IMR-90 (cell line): ENCODE measurements at regions not wholly inside any gene's neighbourhood (a gene's known extent, or its start where the extent isn't known, plus 50 kb on each side); places are given as distances from the start of the nearest gene placed in this dataset.

ENCODE experiments used
- ATAC-seq: fragments of 200-7000 bp; cut with Tn5 transposase; 2 replicates; pipeline ENCODE4 v1.9.1; 2020; ENCODE audit warnings: low read depth, mild to moderate bottlenecking, moderate library complexity
- BruUV-seq: library from RNA; stranded (reverse); fragments of 400-500 nt; replicated peaks from 2 replicates; lab custom pipeline; 2021; lab: Mats Ljungman, UMichigan
- CTCF ChIA-PET: fragments of 300-600 bp; formaldehyde crosslinking; extraction: SDS; loops from one replicate; lab custom pipeline; 2021; ENCODE audit warnings: antibody characterized with exemption; lab: Yijun Ruan, JAX
- POLR2A ChIA-PET: fragments of 300-600 bp; sonication (Branson Sonifier 250); formaldehyde crosslinking; loops from one replicate; lab custom pipeline; 2022; ENCODE audit warnings: antibody characterized with exemption; ENCODE audit not compliant: unreplicated experiment; lab: Charles Lee
- DNase-seq: peaks from one replicate; pipeline ENCODE4 v3.0.0; 2013
- H2AFZ ChIP-seq: replicated peaks from 2 replicates; pipeline ENCODE3; 2013; ENCODE audit warnings: low read length, mild to moderate bottlenecking; ENCODE audit not compliant: poor library complexity
- H2AK5ac ChIP-seq: 2 replicates; pipeline ENCODE4 v1.6.1; 2013; ENCODE audit warnings: low read depth, low read length, inconsistent platforms
- H2AK9ac ChIP-seq: replicated peaks from 2 replicates; pipeline ENCODE3; 2013; ENCODE audit warnings: mild to moderate bottlenecking, low read depth, low read length, moderate library complexity; ENCODE audit not compliant: poor library complexity
- H2BK120ac ChIP-seq: 2 replicates; pipeline ENCODE4 v1.6.1; 2013; ENCODE audit warnings: low read depth, low read length, inconsistent platforms
- H2BK15ac ChIP-seq: 3 replicates; pipeline ENCODE4 v1.6.1; 2013; ENCODE audit warnings: low read depth, low read length, inconsistent platforms
- H2BK20ac ChIP-seq: 2 replicates; pipeline ENCODE4 v1.6.1; 2013; ENCODE audit warnings: low read depth, mild to moderate bottlenecking, inconsistent platforms, low read length, moderate library complexity
- H2BK5ac ChIP-seq: 2 replicates; pipeline ENCODE4 v1.6.1; 2013; ENCODE audit warnings: mild to moderate bottlenecking, low read depth, low read length, inconsistent platforms; ENCODE audit not compliant: poor library complexity, severe bottlenecking
- H3K14ac ChIP-seq: replicated peaks from 2 replicates; pipeline ENCODE4 v1.6.1; 2013; ENCODE audit warnings: low read depth, low read length, inconsistent platforms
- H3K18ac ChIP-seq: 2 replicates; pipeline ENCODE4 v1.6.1; 2013; ENCODE audit warnings: low read depth, low read length, control low read depth
- H3K23ac ChIP-seq: 2 replicates; pipeline ENCODE4 v1.6.1; 2013; ENCODE audit warnings: low read depth, low read length, inconsistent platforms
- H3K27ac ChIP-seq: 2 replicates; pipeline ENCODE4 v1.5.1; 2013; ENCODE audit warnings: mild to moderate bottlenecking, control low read depth, low read length; ENCODE audit not compliant: insufficient read depth
- H3K27me3 ChIP-seq: 2 replicates; pipeline ENCODE4 v1.6.1; 2013; ENCODE audit warnings: low read length; ENCODE audit not compliant: control insufficient read depth, insufficient read depth
- H3K36me3 ChIP-seq: 2 replicates; pipeline ENCODE4 v1.6.1; 2013; ENCODE audit warnings: low read length, mixed read lengths; ENCODE audit not compliant: control insufficient read depth, insufficient read depth
- H3K4ac ChIP-seq: 2 replicates; pipeline ENCODE4 v1.6.1; 2013; ENCODE audit warnings: low read depth, low read length, inconsistent platforms
- H3K4me1 ChIP-seq: 2 replicates; pipeline ENCODE4 v1.6.1; 2013; ENCODE audit warnings: low read length, mixed read lengths; ENCODE audit not compliant: control insufficient read depth, insufficient read depth
- H3K4me2 ChIP-seq: 2 replicates; pipeline ENCODE4 v1.6.1; 2013; ENCODE audit warnings: low read depth, mild to moderate bottlenecking, control low read depth, low read length, moderate library complexity
- H3K4me3 ChIP-seq: 2 replicates; pipeline ENCODE4 v1.5.1; 2013; ENCODE audit warnings: low read depth, mild to moderate bottlenecking, control low read depth, low read length, moderate library complexity; ENCODE audit not compliant: insufficient read depth
- H3K56ac ChIP-seq: 2 replicates; pipeline ENCODE4 v1.6.1; 2013; ENCODE audit warnings: low read length, inconsistent platforms; ENCODE audit not compliant: insufficient read depth; ENCODE audit errors: extremely low read depth
- H3K79me1 ChIP-seq, 2 experiments: 2 replicates each; pipeline ENCODE4 v1.6.1; 2013; ENCODE audit warnings: low read length in 2 of 2, inconsistent platforms in 1 of 2, low read depth in 1 of 2
- H3K9ac ChIP-seq: 2 replicates; pipeline ENCODE4 v1.6.1; 2013; ENCODE audit warnings: low read depth, low read length, control low read depth
- H3K9me1 ChIP-seq: 2 replicates; pipeline ENCODE4 v1.6.1; 2013; ENCODE audit warnings: low read length, inconsistent platforms; ENCODE audit not compliant: insufficient read depth
- H3K9me3 ChIP-seq: 2 replicates; pipeline ENCODE4 v1.6.1; 2013; ENCODE audit warnings: low read length; ENCODE audit not compliant: control insufficient read depth, insufficient read depth
- H4K20me1 ChIP-seq: 2 replicates; pipeline ENCODE4 v1.6.1; 2013; ENCODE audit warnings: low read length, inconsistent platforms; ENCODE audit not compliant: insufficient read depth
- H4K5ac ChIP-seq: 2 replicates; pipeline ENCODE4 v1.6.1; 2013; ENCODE audit warnings: mild to moderate bottlenecking, low read depth, low read length, control low read depth
- H4K8ac ChIP-seq, 2 experiments: 2 replicates each; pipeline ENCODE4 v1.6.1; 2013; ENCODE audit warnings: low read depth in 2 of 2, low read length in 2 of 2, control low read depth in 1 of 2, inconsistent platforms in 1 of 2
- H4K91ac ChIP-seq: 2 replicates; pipeline ENCODE4 v1.6.1; 2013; ENCODE audit warnings: low read depth, low read length, inconsistent platforms; ENCODE audit not compliant: insufficient read depth
- CEBPB ChIP-seq: IDR thresholded peaks from 2 replicates; pipeline ENCODE4 v1.6.1; 2012; ENCODE audit warnings: low read depth, low read length, improper control_type of control experiment
- CTCF ChIP-seq: conservative IDR thresholded peaks from 2 replicates; pipeline ENCODE4 v1.5.1; 2012; ENCODE audit warnings: mild to moderate bottlenecking, low read depth, low read length, improper control_type of control experiment
- ELK1 ChIP-seq: fragments of 150-350 bp; IDR thresholded peaks from 2 replicates; pipeline ENCODE4 v1.6.1; 2016; ENCODE audit warnings: low read depth, mild to moderate bottlenecking, low read length, moderate library complexity, borderline replicate concordance
- FOS ChIP-seq: fragments of 150-350 bp; IDR thresholded peaks from 2 replicates; pipeline ENCODE4 v1.6.1; 2016; ENCODE audit warnings: low read depth, low read length
- NFE2L2 ChIP-seq: fragments of 150-350 bp; IDR thresholded peaks from 2 replicates; pipeline ENCODE4 v1.6.1; 2016; ENCODE audit warnings: low read depth, mild to moderate bottlenecking, low read length
- POLR2A ChIP-seq: IDR thresholded peaks from 2 replicates; pipeline ENCODE4 v1.6.1; 2012; ENCODE audit warnings: mild to moderate bottlenecking, low read depth, low read length
- RCOR1 ChIP-seq: IDR thresholded peaks from 2 replicates; pipeline ENCODE4 v1.6.1; 2012; ENCODE audit warnings: mild to moderate bottlenecking, low read length, improper control_type of control experiment; ENCODE audit not compliant: insufficient replicate concordance
- WGBS, 2 experiments: methylation state at CpG; one replicate each; pipeline versions ENCODE4 v1.1.5 to v1.1.7; 2013; ENCODE audit warnings: missing lambda C conversion rate in 2 of 2; ENCODE audit not compliant: insufficient read length in 1 of 2; ENCODE audit errors: extremely low coverage in 2 of 2; 5-methylcytosine and 5-hydroxymethylcytosine counted together
- dilution Hi-C: fragments of 300-500 bp; cut with HindIII; formaldehyde crosslinking; loops from one replicate; pipeline ENCODE4 v1.14.3; 2018; ENCODE audit warnings: low sequenced_read_pairs; ENCODE audit not compliant: unreplicated experiment
- in situ Hi-C: fragments of 300-500 bp; cut with MboI; formaldehyde crosslinking; loops from 3 replicates; pipeline ENCODE4 v1.14.3; 2019; ENCODE audit warnings: low sequenced_read_pairs, inconsistent platforms, mixed read lengths
- intact Hi-C: fragments of 100-400 bp; cut with micrococcal nuclease; formaldehyde crosslinking; loops from 2 replicates; pipeline ENCODE4 v1.10.0; 2022
- TF ChIP-seq, protein P1 (sequence below): fragments of 150-350 bp; IDR thresholded peaks from 2 replicates; pipeline ENCODE4 v1.6.1; 2017; ENCODE audit warnings: mild to moderate bottlenecking, antibody characterized with exemption, low read length, low read depth

GRCh38 chrX:117689956-117690355 lies 426.7 kb downstream of the KLHL13 start:
- Histone ChIP-seq H3K9ac (no peak overlapping the region), H3K9me3 (peaks cover 1% of the 10 kb centered on the region; the same call in 1 of the 2 replicates), H4K8ac (no peak overlapping the region), H4K91ac (no peak overlapping the region), H3K4ac (no peak overlapping the region), H4K20me1 (no peaks in the 10 kb centered on the region), H3K79me1 (no peaks in the 10 kb centered on the region), H3K4me2 (no peak overlapping the region), H2BK120ac (no peak overlapping the region), H3K27me3 (no peaks in the 10 kb centered on the region), H3K18ac (no peak overlapping the region), H3K36me3 (no peaks in the 10 kb centered on the region), H2AK9ac (no peak overlapping the region), H3K4me1 (no peaks in the 10 kb centered on the region), H2AK5ac (no peak overlapping the region), H3K14ac (no peak overlapping the region), H3K23ac (no peak overlapping the region), H2AFZ (no peak overlapping the region), H4K5ac (no peak overlapping the region), H3K4me3 (no peak overlapping the region), H2BK5ac (no peak overlapping the region), H2BK15ac (no peak overlapping the region), H3K27ac (no peak overlapping the region), H3K9me1 (no peaks in the 10 kb centered on the region), H2BK20ac (no peak overlapping the region), H3K56ac (no peak overlapping the region)
- no peak for ATAC-seq
- TF ChIP-seq, protein P1, sequence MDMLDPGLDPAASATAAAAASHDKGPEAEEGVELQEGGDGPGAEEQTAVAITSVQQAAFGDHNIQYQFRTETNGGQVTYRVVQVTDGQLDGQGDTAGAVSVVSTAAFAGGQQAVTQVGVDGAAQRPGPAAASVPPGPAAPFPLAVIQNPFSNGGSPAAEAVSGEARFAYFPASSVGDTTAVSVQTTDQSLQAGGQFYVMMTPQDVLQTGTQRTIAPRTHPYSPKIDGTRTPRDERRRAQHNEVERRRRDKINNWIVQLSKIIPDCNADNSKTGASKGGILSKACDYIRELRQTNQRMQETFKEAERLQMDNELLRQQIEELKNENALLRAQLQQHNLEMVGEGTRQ = no peak
- TF ChIP-seq ELK1 (no peak), CTCF (no peak), NFE2L2 (no peak), POLR2A (no peak), FOS (no peak), RCOR1 (no peak), CEBPB (no peak)
- WGBS, 2 experiments = no CpG with 5 or more reads among the region's 3 CpGs
- no peak for DNase-seq
- CTCF ChIA-PET = interaction anchor here (0.5 kb wide), 1 partner anchor 13 kb away, joined by 5 read pairs; no protein-coding TSS in a partner anchor
- POLR2A ChIA-PET = no interaction called here
- dilution Hi-C loops = no loop called here
- intact Hi-C loops = no loop called here
- no TSS peak for BruUV-seq
- in situ Hi-C loops = no loop called here
